Uterus (tissue), 3 donors: ENCODE measurements at regions not wholly inside any gene's neighbourhood (a gene's known extent, or its start where the extent isn't known, plus 50 kb on each side); places are given as distances from the start of the nearest gene placed in this dataset.
"Not testable (repeated sequence)": the region's sequence is repeated elsewhere in the genome, so short reads cannot be mapped to it uniquely, and the experiment has no call there.

Experiments used
- DNase-seq, 2 donors: peaks; one replicate each; pipeline ENCODE4 v3.0.0-alpha.2; 2019 to 2020
- H3K27ac ChIP-seq, 2 donors: fragments of 200-600 bp; sonication (generic); 1 replicate in 1 of 2; 2 replicates in 1 of 2; pipeline ENCODE4 v1.5.1; 2016 to 2018
- H3K27me3 ChIP-seq, 2 donors: fragments of 200-600 bp; sonication (generic); one replicate each; pipeline ENCODE4 v1.5.1; 2018 to 2019; ENCODE audit warnings: control low read depth in 1 of 2
- H3K36me3 ChIP-seq, 2 donors: fragments of 200-600 bp; sonication (generic); one replicate each; pipeline ENCODE4 v1.5.1; 2019; ENCODE audit warnings: control low read depth in 1 of 2
- H3K4me1 ChIP-seq, 2 donors: fragments of 200-600 bp; sonication (generic); one replicate each; pipeline ENCODE4 v1.5.1; 2018 to 2019; ENCODE audit warnings: control low read depth in 1 of 2
- H3K4me3 ChIP-seq, 2 donors: fragments of 200-600 bp; sonication (generic); 1 replicate in 1 of 2; 2 replicates in 1 of 2; pipeline ENCODE4 v1.5.1; 2018 to 2019; ENCODE audit warnings: mild to moderate bottlenecking in 1 of 2
- H3K9me3 ChIP-seq, 2 donors: fragments of 200-600 bp; sonication (generic); one replicate each; pipeline ENCODE4 v1.5.1; 2019; ENCODE audit warnings: control low read depth in 1 of 2
- CTCF ChIP-seq, 4 experiments: fragments of 200-600 bp in 2 of 4; fragments of 450-650 bp in 2 of 4; sonication (generic) in 2 of 4; IDR thresholded peaks; one replicate each; pipeline ENCODE4 v1.5.1; 2016 to 2019; ENCODE audit warnings: antibody characterized with exemption in 4 of 4, mild to moderate bottlenecking in 2 of 4, moderate library complexity in 1 of 4
- POLR2A ChIP-seq, 2 donors: fragments of 450-650 bp; IDR thresholded peaks; one replicate each; pipeline ENCODE4 v1.6.1; 2016; ENCODE audit warnings: antibody characterized with exemption in 2 of 2, mild to moderate bottlenecking in 1 of 2, moderate library complexity in 1 of 2
- intact Hi-C: fragments of 100-400 bp; cut with DNase I; formaldehyde crosslinking; loops from one replicate; pipeline ENCODE4 v1.15.1; 2023; ENCODE audit warnings: low total_unique reads
- donor health status: DM: yes; HTN: yes; CAD: no.

DNA sequence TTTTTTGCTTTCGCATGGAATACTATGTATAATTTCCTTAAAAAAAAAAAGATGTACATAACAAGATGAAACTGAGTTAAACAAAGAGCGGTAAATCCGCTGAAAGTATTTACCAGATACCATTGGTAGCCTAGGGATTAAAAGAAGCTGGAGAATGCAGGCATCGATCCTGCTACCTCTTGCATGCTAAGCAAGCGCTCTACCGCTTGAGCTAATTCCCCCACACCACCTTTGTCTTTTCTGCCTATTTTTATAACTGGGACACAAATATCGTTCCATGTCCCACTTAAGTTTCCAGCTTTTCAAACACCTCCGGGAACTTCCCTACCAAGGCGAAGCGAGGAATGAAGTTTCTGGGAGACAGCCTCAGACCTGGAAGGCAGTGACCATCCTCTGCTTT, 498.4 kb downstream of the PRIM2 start:
- H3K9me3 ChIP-seq, H3K4me3 ChIP-seq, intact Hi-C loops, H3K36me3 ChIP-seq, DNase-seq, H3K27ac ChIP-seq, H3K4me1 ChIP-seq: not testable (repeated sequence)
- H3K27me3 ChIP-seq: peaks cover 0 to 20% of the 10 kb centered on the region in 2 donors

DNA sequence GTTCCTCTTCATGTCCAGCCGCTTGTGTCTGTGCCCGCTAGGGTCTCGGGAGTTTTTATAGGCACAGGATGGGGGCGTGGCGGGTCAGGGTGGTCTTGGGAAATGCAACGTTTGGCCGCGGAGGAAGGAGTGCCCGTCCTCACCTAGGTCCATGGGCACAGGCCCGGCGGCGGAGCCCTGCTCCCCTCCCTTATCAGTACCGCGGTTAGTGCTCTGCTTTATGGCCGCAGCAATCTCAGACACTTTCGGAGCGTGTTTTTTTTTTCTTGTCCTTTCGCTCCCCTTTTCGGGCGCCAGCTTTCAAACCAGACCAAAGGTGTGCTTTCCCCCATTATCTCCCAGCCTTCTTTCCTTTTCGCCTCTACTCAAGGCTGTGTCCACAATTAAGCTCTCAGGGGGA, 503.9 kb downstream of the PRIM2 start:
- H3K27me3 ChIP-seq: peaks cover 0 to 12% of the 10 kb centered on the region in 2 donors
- H3K9me3 ChIP-seq, H3K36me3 ChIP-seq, H3K4me1 ChIP-seq, intact Hi-C loops, H3K4me3 ChIP-seq, DNase-seq, H3K27ac ChIP-seq: not testable (repeated sequence)

DNA sequence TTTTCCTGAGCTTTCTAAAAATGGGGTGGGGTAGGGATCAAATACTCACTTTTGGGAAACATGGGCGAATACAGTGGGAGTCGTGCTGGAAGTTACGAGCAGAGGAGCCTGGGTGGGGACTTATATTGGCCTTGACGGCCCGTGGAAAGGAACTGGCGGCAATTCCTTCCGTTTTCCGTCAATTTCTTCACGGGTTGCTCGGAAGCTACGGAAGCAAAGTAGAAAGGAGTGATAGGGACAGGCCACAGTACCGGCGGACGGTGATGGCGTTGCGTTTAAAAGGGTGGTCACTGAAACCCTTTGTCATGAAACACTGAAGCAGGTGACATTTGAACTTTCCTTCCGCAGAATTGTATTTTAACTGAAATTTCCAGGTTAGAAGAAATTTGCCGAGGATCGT, 505.0 kb downstream of the PRIM2 start:
- H3K27ac ChIP-seq, H3K36me3 ChIP-seq, H3K4me1 ChIP-seq, DNase-seq, H3K9me3 ChIP-seq, intact Hi-C loops, H3K4me3 ChIP-seq: not testable (repeated sequence)
- peaks cover 0 to 12% of the 10 kb centered on the region in 2 donors for H3K27me3 ChIP-seq

GRCh38 chr6:57822896-57823358, 505.5 kb downstream of the PRIM2 start:
- Histone ChIP-seq H3K27ac (no peak overlapping the region), H3K36me3 (no peaks in the 10 kb centered on the region), H3K9me3 (no peaks in the 10 kb centered on the region), H3K4me1 (no peaks in the 10 kb centered on the region), H3K4me3 (no peak overlapping the region), H3K27me3 (peaks cover 0 to 7% of the 10 kb centered on the region in 2 donors)
- DNase-seq: no peak
- intact Hi-C loops: no loop called here
- TF ChIP-seq CTCF (IDR thresholded peaks at IDR 0.05) (no peak), POLR2A (IDR thresholded peaks at IDR 0.05) (no peak)

GRCh38 chr6:57837622-57838209, 520.3 kb downstream of the PRIM2 start:
- H3K4me3 ChIP-seq, H3K27ac ChIP-seq, H3K36me3 ChIP-seq, H3K9me3 ChIP-seq, intact Hi-C loops, H3K27me3 ChIP-seq, H3K4me1 ChIP-seq, DNase-seq: not testable (repeated sequence)

GRCh38 chr6:57841551-57841950, 524.1 kb downstream of the PRIM2 start:
- H3K4me1 ChIP-seq, intact Hi-C loops, DNase-seq, H3K27me3 ChIP-seq, H3K9me3 ChIP-seq, H3K4me3 ChIP-seq, H3K27ac ChIP-seq, H3K36me3 ChIP-seq: not testable (repeated sequence)

DNA sequence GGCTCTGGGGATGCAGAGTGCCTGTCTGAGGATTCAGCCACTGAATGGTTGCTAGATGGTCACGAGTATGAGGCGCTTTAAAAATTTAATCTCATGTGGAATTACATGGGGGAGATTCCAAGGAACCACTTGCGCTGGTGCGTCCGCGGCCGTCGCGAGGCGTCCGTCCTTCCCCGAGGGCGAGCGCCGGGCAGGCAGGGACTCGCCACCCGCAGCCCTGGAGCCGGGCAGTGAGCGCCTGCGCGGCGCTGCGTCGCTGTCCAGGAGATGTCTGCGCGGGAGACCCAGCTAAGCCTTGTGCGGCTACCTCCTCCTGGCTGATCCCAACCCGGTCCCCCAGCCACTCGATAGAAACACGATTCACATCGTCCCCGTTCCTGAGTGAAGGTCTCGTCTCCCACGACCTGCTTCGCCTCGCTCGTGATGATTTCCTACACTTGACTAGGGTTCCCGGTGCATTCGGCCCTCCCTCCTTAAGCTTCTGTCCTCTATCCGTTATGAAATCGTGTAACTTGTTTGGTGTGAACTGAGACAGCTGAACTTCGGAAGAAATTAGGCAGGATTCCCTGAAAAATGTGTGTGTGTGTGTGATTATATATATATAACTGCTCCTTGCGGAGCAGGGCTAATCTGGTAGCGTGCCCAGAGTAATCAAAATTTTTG, 536.4 kb downstream of the PRIM2 start:
- H3K4me3 ChIP-seq, intact Hi-C loops, H3K9me3 ChIP-seq: not testable (repeated sequence)

DNA sequence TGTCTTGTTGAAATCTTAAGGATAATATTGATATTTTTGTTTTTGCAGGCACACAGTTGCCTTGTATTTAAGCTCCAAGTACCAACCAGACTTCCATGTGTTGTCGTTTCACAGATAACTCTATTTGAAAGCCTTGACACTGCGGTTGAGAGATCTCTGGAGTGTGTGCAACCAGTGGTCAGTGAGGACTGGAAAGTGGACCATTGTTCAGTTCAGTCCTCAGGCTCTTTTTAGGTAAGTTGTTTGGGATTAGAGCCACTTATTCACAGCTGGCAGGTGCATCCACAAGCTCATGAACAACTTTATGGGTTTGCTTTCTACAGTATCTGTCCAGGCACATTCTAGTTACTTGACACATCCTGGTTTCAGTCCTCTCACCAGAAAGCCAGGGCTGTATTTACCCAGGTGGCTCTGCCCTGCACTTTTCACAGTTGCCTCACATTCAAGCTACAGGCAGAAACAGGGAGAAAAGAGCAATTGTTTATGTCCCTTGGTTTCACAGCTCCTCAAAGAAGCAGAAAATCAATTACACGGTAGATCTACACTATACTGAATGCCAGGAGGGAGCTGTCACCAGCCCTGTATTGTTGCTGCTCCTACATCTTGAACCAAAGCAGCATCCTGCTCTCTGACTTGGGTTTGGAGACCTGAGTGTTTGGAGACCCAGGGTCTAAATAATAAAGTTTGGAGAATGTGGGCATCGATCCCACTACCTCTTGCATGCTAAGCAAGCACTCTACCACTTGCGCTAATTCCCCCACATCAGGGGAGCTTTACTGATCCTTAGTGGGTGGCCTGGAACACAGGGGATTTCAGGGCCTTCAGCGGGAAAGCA, 543.3 kb downstream of the PRIM2 start:
- H3K27ac ChIP-seq, H3K4me1 ChIP-seq, DNase-seq, intact Hi-C loops, H3K4me3 ChIP-seq, H3K36me3 ChIP-seq, H3K9me3 ChIP-seq, H3K27me3 ChIP-seq: not testable (repeated sequence)

More for the DNA sequence above, 536.4 kb downstream of the PRIM2 start:
- H3K36me3 ChIP-seq, DNase-seq, H3K4me1 ChIP-seq, H3K27ac ChIP-seq, H3K27me3 ChIP-seq: not testable (repeated sequence)

- H3K27me3 ChIP-seq, H3K27ac ChIP-seq, H3K36me3 ChIP-seq, intact Hi-C loops, H3K9me3 ChIP-seq, H3K4me3 ChIP-seq, DNase-seq, H3K4me1 ChIP-seq: not testable (repeated sequence)
Observed at GRCh38 chr6:57870083-57870482, 552.7 kb downstream of the PRIM2 start.

GRCh38 chr6:57873424-57873823, 556.0 kb downstream of the PRIM2 start:
- H3K36me3 ChIP-seq, H3K27ac ChIP-seq, DNase-seq, H3K27me3 ChIP-seq, H3K9me3 ChIP-seq, H3K4me3 ChIP-seq, H3K4me1 ChIP-seq, intact Hi-C loops: not testable (repeated sequence)

DNA sequence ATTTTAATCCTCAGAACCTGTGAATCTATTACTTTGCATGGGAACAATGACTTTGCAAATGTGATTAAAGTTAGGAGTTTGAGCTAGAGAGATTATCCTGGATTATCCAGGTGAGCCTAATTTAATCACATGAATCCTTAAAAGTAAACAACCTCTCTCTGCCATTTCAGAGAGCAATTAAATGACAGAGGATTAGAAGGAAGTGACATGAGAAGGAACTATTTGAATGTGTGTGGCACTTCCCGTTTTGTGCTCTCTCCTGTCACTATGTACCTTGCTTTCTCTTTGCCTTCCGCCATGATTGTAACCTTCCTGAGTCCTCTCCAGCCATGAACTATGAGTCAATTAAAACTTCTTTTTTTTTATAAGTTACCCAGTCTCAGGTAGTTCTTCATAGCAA, 559.2 kb downstream of the PRIM2 start:
- H3K27me3 ChIP-seq: not testable (repeated sequence)

DNA sequence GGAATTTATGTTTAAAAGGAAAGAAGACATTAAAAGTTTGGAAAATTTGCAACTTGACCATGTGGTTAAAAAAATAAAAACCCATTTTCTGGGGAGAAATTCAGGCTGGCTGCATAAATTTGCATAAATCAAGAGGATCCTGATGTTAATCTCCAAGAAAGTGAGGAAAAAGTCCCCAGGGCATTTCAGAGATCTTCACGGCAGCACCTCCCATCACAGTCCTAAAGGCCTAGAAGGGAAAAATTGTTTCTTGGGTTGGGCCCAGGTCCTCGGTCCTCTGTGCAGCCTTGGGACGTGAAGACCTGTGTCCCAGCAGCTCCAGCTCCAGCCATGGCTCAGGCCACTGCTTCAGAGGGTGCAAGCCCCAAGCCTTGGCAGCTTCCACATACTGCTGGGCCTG, 560.3 kb downstream of the PRIM2 start:
- H3K27ac ChIP-seq, H3K4me1 ChIP-seq, H3K9me3 ChIP-seq, H3K36me3 ChIP-seq, intact Hi-C loops, H3K27me3 ChIP-seq, H3K4me3 ChIP-seq, DNase-seq: not testable (repeated sequence)

More for the DNA sequence above, 559.2 kb downstream of the PRIM2 start:
- H3K27ac ChIP-seq, intact Hi-C loops, H3K4me1 ChIP-seq, H3K4me3 ChIP-seq, H3K36me3 ChIP-seq, H3K9me3 ChIP-seq, DNase-seq: not testable (repeated sequence)
